ENCODE measurements at regions not wholly inside any gene's neighbourhood (a gene's known extent, or its start where the extent isn't known, plus 50 kb on each side); places are given as distances from the start of the nearest gene placed in this dataset.
"Not testable (repeated sequence)": the region's sequence is repeated elsewhere in the genome, so short reads cannot be mapped to it uniquely, and the experiment has no call there.

- not testable (repeated sequence) for DNase-seq (ENCODE audit: low spot score, unreplicated experiment); H3K4me1 Mint-ChIP-seq (ENCODE audit: low read depth); H3K36me3 Mint-ChIP-seq (ENCODE audit: insufficient read depth); H3K4me3 Mint-ChIP-seq (ENCODE audit: low read depth); H3K27me3 Mint-ChIP-seq; H3K9me3 Mint-ChIP-seq (ENCODE audit: low read depth); H3K27ac Mint-ChIP-seq
These were observed 54.2 kb downstream of the DBET start for GRCh38 chr4:190118519-190118918.

- not testable (repeated sequence) for H3K9me3 Mint-ChIP-seq (ENCODE audit: low read depth); DNase-seq (ENCODE audit: low spot score, unreplicated experiment); H3K36me3 Mint-ChIP-seq (ENCODE audit: insufficient read depth); H3K27me3 Mint-ChIP-seq; H3K4me3 Mint-ChIP-seq (ENCODE audit: low read depth); H3K4me1 Mint-ChIP-seq (ENCODE audit: low read depth); H3K27ac Mint-ChIP-seq
These were observed 54.1 kb upstream of the DUX4 start for GRCh38 chr4:190119474-190119873.

- not testable (repeated sequence) for H3K27me3 Mint-ChIP-seq; H3K27ac Mint-ChIP-seq; H3K4me3 Mint-ChIP-seq (ENCODE audit: low read depth); H3K4me1 Mint-ChIP-seq (ENCODE audit: low read depth); DNase-seq (ENCODE audit: low spot score, unreplicated experiment); H3K36me3 Mint-ChIP-seq (ENCODE audit: insufficient read depth); H3K9me3 Mint-ChIP-seq (ENCODE audit: low read depth)
These were observed 53.5 kb upstream of the DUX4 start for GRCh38 chr4:190120111-190120514.

- TF ChIP-seq CTCF (IDR thresholded peaks at IDR 0.05; ENCODE audit: unreplicated experiment): peak; percentile 35
- H3K4me3 Mint-ChIP-seq (ENCODE audit: low read depth); H3K36me3 Mint-ChIP-seq (ENCODE audit: insufficient read depth); DNase-seq (ENCODE audit: low spot score, unreplicated experiment); H3K4me1 Mint-ChIP-seq (ENCODE audit: low read depth); H3K9me3 Mint-ChIP-seq (ENCODE audit: low read depth); H3K27ac Mint-ChIP-seq; H3K27me3 Mint-ChIP-seq: not testable (repeated sequence)
These were observed 53.0 kb upstream of the DUX4 start for GRCh38 chr4:190120537-190121001.

- not testable (repeated sequence) for H3K27ac Mint-ChIP-seq; H3K4me1 Mint-ChIP-seq (ENCODE audit: low read depth); H3K27me3 Mint-ChIP-seq; H3K4me3 Mint-ChIP-seq (ENCODE audit: low read depth); DNase-seq (ENCODE audit: low spot score, unreplicated experiment); H3K9me3 Mint-ChIP-seq (ENCODE audit: low read depth); H3K36me3 Mint-ChIP-seq (ENCODE audit: insufficient read depth)
These were observed 52.4 kb upstream of the DUX4 start for GRCh38 chr4:190121076-190121671.

- H3K27ac Mint-ChIP-seq: no peak overlapping the region
- H3K36me3 Mint-ChIP-seq (ENCODE audit: insufficient read depth): peaks cover 2% of the 10 kb centered on the region
- no peak for TF ChIP-seq CTCF (IDR thresholded peaks at IDR 0.05; ENCODE audit: unreplicated experiment)
- H3K4me1 Mint-ChIP-seq (ENCODE audit: low read depth): no peaks in the 10 kb centered on the region
- peaks cover 2% of the 10 kb centered on the region for H3K9me3 Mint-ChIP-seq (ENCODE audit: low read depth)
- H3K27me3 Mint-ChIP-seq: no peaks in the 10 kb centered on the region
- H3K4me3 Mint-ChIP-seq (ENCODE audit: low read depth): no peak overlapping the region
- no peak for DNase-seq (ENCODE audit: low spot score, unreplicated experiment)
These were observed 51.8 kb upstream of the DUX4 start for GRCh38 chr4:190121759-190122158.

- H3K27ac Mint-ChIP-seq: peak overlapping the region; percentile 80
- not testable (repeated sequence) for H3K4me1 Mint-ChIP-seq (ENCODE audit: low read depth); H3K4me3 Mint-ChIP-seq (ENCODE audit: low read depth); H3K9me3 Mint-ChIP-seq (ENCODE audit: low read depth); H3K27me3 Mint-ChIP-seq; DNase-seq (ENCODE audit: low spot score, unreplicated experiment); H3K36me3 Mint-ChIP-seq (ENCODE audit: insufficient read depth)
These were observed 51.1 kb upstream of the DUX4 start for GRCh38 chr4:190122161-190123142.

Measured in progenitor cell of endocrine pancreas (in vitro differentiated cells).